DND-41 (cell line): ENCODE measurements at regions not wholly inside any gene's neighbourhood (a gene's known extent, or its start where the extent isn't known, plus 50 kb on each side); places are given as distances from the start of the nearest gene placed in this dataset.

Source experiments
- ATAC-seq: fragments of 200-7000 bp; cut with Tn5 transposase; 3 replicates; pipeline ENCODE4 v1.9.1; 2021; ENCODE audit warnings: low read depth; ENCODE audit not compliant: insufficient read depth
- DNase-seq: peaks from one replicate; pipeline ENCODE4 v3.0.0-alpha.2; 2020
- H2AFZ ChIP-seq: 2 replicates; pipeline ENCODE4 v1.6.0; 2012; ENCODE audit warnings: low read depth, low read length
- H3K27ac ChIP-seq: 2 replicates; pipeline ENCODE4 v1.5.1; 2012; ENCODE audit warnings: low read length, inconsistent platforms
- H3K27me3 ChIP-seq: fragments of 200-600 bp; sonication (generic); 2 replicates; pipeline ENCODE4 v1.6.0; 2012; ENCODE audit warnings: low read length, mild to moderate bottlenecking, inconsistent platforms; ENCODE audit not compliant: insufficient read depth, poor library complexity
- H3K36me3 ChIP-seq: 2 replicates; pipeline ENCODE4 v1.5.1; 2012; ENCODE audit warnings: low read length, inconsistent platforms; ENCODE audit not compliant: insufficient read depth
- H3K4me1 ChIP-seq: 2 replicates; pipeline ENCODE4 v1.5.1; 2012; ENCODE audit warnings: mild to moderate bottlenecking, low read length; ENCODE audit not compliant: insufficient read depth
- H3K4me2 ChIP-seq: 2 replicates; pipeline ENCODE4 v1.6.0; 2012; ENCODE audit warnings: mild to moderate bottlenecking, moderate library complexity, low read length, inconsistent platforms; ENCODE audit not compliant: insufficient read depth
- H3K4me3 ChIP-seq, 2 experiments: fragments of 200-600 bp in 1 of 2; shearing (Covaris generic) in 1 of 2; 2 replicates each; pipeline ENCODE4 v1.5.1; 2012 to 2016; ENCODE audit warnings: inconsistent platforms in 2 of 2, low read length in 2 of 2, mild to moderate bottlenecking in 2 of 2, low read depth in 1 of 2, moderate library complexity in 1 of 2
- H3K79me2 ChIP-seq: 2 replicates; pipeline ENCODE4 v1.6.0; 2012; ENCODE audit warnings: low read length, inconsistent platforms; ENCODE audit not compliant: insufficient read depth
- H3K9ac ChIP-seq: 2 replicates; pipeline ENCODE4 v1.6.0; 2012; ENCODE audit warnings: low read depth, mild to moderate bottlenecking, inconsistent platforms, low read length, moderate library complexity
- H3K9me3 ChIP-seq: 2 replicates; pipeline ENCODE4 v1.5.1; 2012; ENCODE audit warnings: low read length, moderate library complexity, mild to moderate bottlenecking, inconsistent platforms; ENCODE audit not compliant: insufficient read depth, severe bottlenecking
- H4K20me1 ChIP-seq: 2 replicates; pipeline ENCODE4 v1.6.0; 2012; ENCODE audit warnings: low read length; ENCODE audit not compliant: insufficient read depth
- CTCF ChIP-seq: IDR thresholded peaks from 2 replicates; pipeline ENCODE4 v1.5.1; 2012; ENCODE audit warnings: borderline replicate concordance, low read length, moderate library complexity, mild to moderate bottlenecking; ENCODE audit not compliant: poor library complexity, severe bottlenecking; ENCODE audit errors: extremely low read depth
- EZH2 ChIP-seq: IDR thresholded peaks from 3 replicates; pipeline ENCODE4 v1.6.1; 2012; ENCODE audit warnings: borderline replicate concordance, low read depth, mild to moderate bottlenecking, moderate library complexity, low read length, inconsistent platforms; ENCODE audit not compliant: severe bottlenecking

- no peak overlapping the region for H3K4me2 ChIP-seq
- peaks cover 6% of the 10 kb centered on the region for H3K9me3 ChIP-seq
- no peaks in the 10 kb centered on the region for H3K79me2 ChIP-seq
- H3K4me1 ChIP-seq = no peaks in the 10 kb centered on the region
- no peak overlapping the region for H3K4me3 ChIP-seq
- ATAC-seq (no peak), DNase-seq (no peak)
- no peaks in the 10 kb centered on the region for H3K27me3 ChIP-seq
- no peak overlapping the region for H3K27ac ChIP-seq
- TF ChIP-seq CTCF = no peak
- no peak for TF ChIP-seq EZH2
- no peaks in the 10 kb centered on the region for H4K20me1 ChIP-seq
- H3K9ac ChIP-seq = no peak overlapping the region
- H2AFZ ChIP-seq = no peak overlapping the region
- no peaks in the 10 kb centered on the region for H3K36me3 ChIP-seq
Observed at GRCh38 chr1:2949966-2950925, 71.0 kb upstream of the ACTRT2 start.

- Histone ChIP-seq H3K4me2 (no peak overlapping the region), H3K36me3 (no peaks in the 10 kb centered on the region), H3K79me2 (no peaks in the 10 kb centered on the region), H4K20me1 (no peaks in the 10 kb centered on the region), H3K4me1 (no peaks in the 10 kb centered on the region), H3K9ac (no peak overlapping the region), H3K9me3 (peaks cover 6% of the 10 kb centered on the region), H3K4me3 (no peak overlapping the region), H2AFZ (no peak overlapping the region), H3K27me3 (no peaks in the 10 kb centered on the region), H3K27ac (no peak overlapping the region)
- no peak for ATAC-seq
- no peak for DNase-seq
- no peak for TF ChIP-seq CTCF
Observed at GRCh38 chr1:2950926-2951305, 70.4 kb upstream of the ACTRT2 start.

GRCh38 chr1:2951856-2952255 lies 69.4 kb upstream of the ACTRT2 start:
- Histone ChIP-seq H3K36me3 (no peaks in the 10 kb centered on the region), H4K20me1 (no peaks in the 10 kb centered on the region), H3K9me3 (peaks cover 6% of the 10 kb centered on the region), H3K9ac (no peak overlapping the region), H3K4me1 (no peaks in the 10 kb centered on the region), H3K4me3 (no peak overlapping the region), H3K27ac (no peak overlapping the region), H3K4me2 (no peak overlapping the region), H3K27me3 (no peaks in the 10 kb centered on the region), H2AFZ (no peak overlapping the region), H3K79me2 (no peaks in the 10 kb centered on the region)
- DNase-seq = no peak
- no peak for TF ChIP-seq CTCF
- no peak for TF ChIP-seq EZH2
- no peak for ATAC-seq
